Activated CD8-positive, alpha-beta T cell treated with anti-CD3 and anti-CD28 coated beads, Interleukin-2, amount 10 ng/mL, durations not matched to agents 7 days and 5 days (primary cell): ENCODE measurements at regions not wholly inside any gene's neighbourhood (a gene's known extent, or its start where the extent isn't known, plus 50 kb on each side); places are given as distances from the start of the nearest gene placed in this dataset.

Experiments used
- ATAC-seq: fragments of 150-1000 bp; cut with Tn5 transposase; one replicate; pipeline ENCODE4 v1.10.0; 2021; ENCODE audit warnings: moderate library complexity
- CTCF ChIA-PET: fragments of 350-600 bp; sonication (Branson Sonifier 250); formaldehyde crosslinking; loops from one replicate; lab custom pipeline; 2021; ENCODE audit warnings: antibody characterized with exemption; lab: Charles Lee
- POLR2A ChIA-PET: fragments of 350-600 bp; sonication (Branson Sonifier 250); formaldehyde crosslinking; loops from one replicate; lab custom pipeline; 2021; ENCODE audit warnings: antibody characterized with exemption; lab: Charles Lee
- DNase-seq: peaks from one replicate; pipeline ENCODE4 v3.0.0-alpha.2; 2020
- H3K27ac Mint-ChIP-seq: one replicate; pipeline ENCODE4 v1.8.0; 2021; ENCODE audit warnings: mild to moderate bottlenecking, mixed read lengths
- H3K27me3 Mint-ChIP-seq: one replicate; pipeline ENCODE4 v1.8.0; 2021; ENCODE audit warnings: low read depth, mixed read lengths
- H3K36me3 Mint-ChIP-seq: one replicate; pipeline ENCODE4 v1.8.0; 2021; ENCODE audit warnings: low read depth, mixed read lengths
- H3K4me1 Mint-ChIP-seq: one replicate; pipeline ENCODE4 v1.8.0; 2021; ENCODE audit warnings: low read depth, mixed read lengths
- H3K4me3 Mint-ChIP-seq: one replicate; pipeline ENCODE4 v1.8.0; 2021; ENCODE audit warnings: mild to moderate bottlenecking, mixed read lengths
- H3K9me3 Mint-ChIP-seq: one replicate; pipeline ENCODE4 v1.8.0; 2022; ENCODE audit warnings: mixed read lengths; ENCODE audit not compliant: insufficient read depth

DNA sequence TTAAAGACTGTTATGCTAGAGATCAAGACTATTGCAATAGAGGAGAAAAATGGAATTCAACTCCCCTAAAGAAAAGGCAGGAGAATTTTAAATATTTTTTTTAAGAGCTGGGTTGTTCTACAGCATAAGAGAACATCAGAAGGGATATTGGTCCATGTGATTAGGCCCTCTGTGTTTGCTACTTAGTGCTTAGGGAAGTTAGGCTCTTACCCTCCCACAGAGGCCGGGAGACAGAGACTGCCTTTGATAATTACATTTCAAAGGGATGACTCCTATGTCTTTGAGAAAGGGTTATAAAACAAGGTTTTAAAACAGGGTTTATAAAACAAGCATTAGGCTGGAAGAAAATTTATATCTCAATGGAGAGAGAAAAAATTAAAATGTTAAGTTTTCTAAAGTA is 1248.1 kb upstream of the PCDH20 start:
- Mint-ChIP-seq H3K27ac (no peak overlapping the region), H3K9me3 (peaks cover 8% of the 10 kb centered on the region), H3K27me3 (no peaks in the 10 kb centered on the region), H3K36me3 (no peaks in the 10 kb centered on the region), H3K4me3 (no peak overlapping the region), H3K4me1 (no peaks in the 10 kb centered on the region)
- ATAC-seq (no peak), DNase-seq (no peak)
- ChIA-PET POLR2A (no interaction called here), CTCF (no interaction called here)

DNA sequence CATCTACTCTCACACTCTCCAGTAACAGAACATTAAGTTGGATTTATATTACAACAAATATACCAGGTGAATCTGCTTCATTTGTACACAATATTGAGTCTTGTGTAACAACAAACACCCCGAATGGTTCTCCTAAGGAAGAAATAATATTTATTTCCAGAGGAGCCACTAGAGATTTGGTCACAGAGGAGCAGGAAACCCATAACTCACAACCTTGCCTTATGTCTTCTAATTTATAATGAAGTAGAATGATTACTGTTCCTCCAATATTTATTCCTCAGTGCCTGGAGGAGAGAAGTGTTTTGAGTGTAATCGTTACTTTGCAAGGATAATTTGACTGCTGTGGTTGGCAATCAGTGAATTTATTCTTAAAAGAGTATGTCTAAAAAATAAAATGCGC is 1243.7 kb upstream of the PCDH20 start:
- H3K27me3 Mint-ChIP-seq, result no peaks in the 10 kb centered on the region
- ChIA-PET CTCF (no interaction called here), POLR2A (no interaction called here)
- ATAC-seq (no peak), DNase-seq (no peak)
- no peak overlapping the region for H3K4me3 Mint-ChIP-seq
- no peaks in the 10 kb centered on the region for H3K4me1 Mint-ChIP-seq
- no peaks in the 10 kb centered on the region for H3K36me3 Mint-ChIP-seq
- no peak overlapping the region for H3K27ac Mint-ChIP-seq
- H3K9me3 Mint-ChIP-seq, result peaks cover 16% of the 10 kb centered on the region

DNA sequence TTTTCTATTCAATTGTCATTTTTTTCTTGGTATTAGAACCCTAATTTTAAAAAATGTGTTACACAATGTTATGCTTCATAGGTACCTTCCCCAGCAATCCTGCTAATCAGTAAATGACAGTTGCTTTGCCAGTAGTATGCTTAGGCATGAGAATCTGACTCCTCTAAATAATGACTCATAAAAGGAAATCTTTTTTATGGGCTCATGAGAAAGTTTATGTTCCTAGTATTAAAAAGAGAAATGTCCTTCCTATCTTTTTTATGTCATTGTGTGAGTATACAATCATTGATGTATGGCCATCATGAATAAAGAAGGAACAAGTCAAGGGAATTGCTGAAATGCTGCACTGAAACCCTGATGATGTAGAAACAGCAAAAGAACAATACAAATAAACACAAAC is 1237.7 kb upstream of the PCDH20 start:
- no peaks in the 10 kb centered on the region for H3K27me3 Mint-ChIP-seq
- ATAC-seq (no peak), DNase-seq (no peak)
- H3K9me3 Mint-ChIP-seq, result peaks cover 8% of the 10 kb centered on the region
- CTCF ChIA-PET, result no interaction called here
- no peak overlapping the region for H3K27ac Mint-ChIP-seq
- no peak overlapping the region for H3K4me3 Mint-ChIP-seq
- H3K36me3 Mint-ChIP-seq, result no peaks in the 10 kb centered on the region
- no peaks in the 10 kb centered on the region for H3K4me1 Mint-ChIP-seq
- POLR2A ChIA-PET, result no interaction called here

DNA sequence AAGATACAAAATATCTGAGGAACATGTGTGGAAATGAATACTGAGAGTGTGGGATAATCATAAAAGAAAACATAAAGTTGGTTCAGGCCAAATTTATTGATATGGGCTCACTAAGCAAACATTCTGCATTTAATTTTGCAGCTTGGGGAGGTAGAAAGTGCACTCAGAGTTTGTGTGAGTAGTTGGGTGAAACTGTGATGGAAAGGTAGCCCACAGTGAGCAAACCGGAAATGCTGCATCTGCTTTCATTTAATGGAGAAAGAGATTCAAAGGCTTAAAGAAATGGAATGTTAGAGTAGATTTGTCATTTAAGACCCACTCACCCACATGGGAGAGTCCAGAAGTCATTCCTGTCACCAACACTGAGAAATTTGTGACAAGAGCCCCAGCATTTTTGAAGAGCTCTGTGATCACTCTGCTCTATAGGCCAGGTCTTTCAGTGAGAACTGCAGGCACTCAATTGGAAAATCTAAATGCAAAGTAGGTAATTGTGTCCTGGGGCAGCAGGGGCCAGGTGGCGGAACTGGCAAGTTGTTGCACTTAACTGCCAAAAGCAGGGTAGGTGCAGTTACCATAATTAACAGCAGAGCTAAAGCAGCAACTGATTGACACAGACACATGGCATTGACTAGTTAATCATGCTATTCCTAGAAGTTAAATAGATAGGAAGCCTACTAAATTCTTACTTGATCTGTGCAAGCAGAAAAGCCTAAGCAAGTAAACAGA is 1228.3 kb upstream of the PCDH20 start:
- Mint-ChIP-seq H3K4me3 (no peak overlapping the region), H3K9me3 (peaks cover 19% of the 10 kb centered on the region), H3K36me3 (no peaks in the 10 kb centered on the region), H3K27me3 (no peaks in the 10 kb centered on the region), H3K4me1 (no peaks in the 10 kb centered on the region), H3K27ac (no peak overlapping the region)
- ChIA-PET CTCF (no interaction called here), POLR2A (no interaction called here)
- ATAC-seq (no peak), DNase-seq (no peak)

DNA sequence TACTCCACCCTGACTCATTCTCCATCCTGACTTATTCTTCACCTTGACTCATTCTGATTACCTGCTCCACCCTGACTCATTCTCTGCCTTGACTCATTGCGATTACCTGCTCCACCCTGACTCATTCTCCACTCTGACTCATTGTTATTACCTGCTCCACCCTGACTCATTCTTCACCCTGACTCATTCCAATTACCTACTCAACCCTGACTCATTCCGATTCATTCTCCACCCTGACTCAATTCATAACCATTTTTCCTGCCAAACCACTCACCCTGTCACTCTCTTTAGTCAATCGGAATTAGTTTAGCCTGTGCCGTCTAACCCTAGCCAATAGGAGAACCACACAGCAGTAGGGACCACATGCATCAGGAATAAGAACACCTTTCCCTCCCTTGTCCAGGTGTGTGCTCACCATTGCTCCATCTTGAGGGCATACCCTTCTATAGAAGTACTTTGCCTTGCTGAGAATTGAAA is 1227.4 kb upstream of the PCDH20 start:
- ChIA-PET CTCF (no interaction called here), POLR2A (no interaction called here)
- peaks cover 19% of the 10 kb centered on the region for H3K9me3 Mint-ChIP-seq
- no peaks in the 10 kb centered on the region for H3K36me3 Mint-ChIP-seq
- ATAC-seq, result no peak
- H3K4me1 Mint-ChIP-seq, result no peaks in the 10 kb centered on the region
- no peaks in the 10 kb centered on the region for H3K27me3 Mint-ChIP-seq
- no peak overlapping the region for H3K4me3 Mint-ChIP-seq
- H3K27ac Mint-ChIP-seq, result no peak overlapping the region
- DNase-seq, result no peak

DNA sequence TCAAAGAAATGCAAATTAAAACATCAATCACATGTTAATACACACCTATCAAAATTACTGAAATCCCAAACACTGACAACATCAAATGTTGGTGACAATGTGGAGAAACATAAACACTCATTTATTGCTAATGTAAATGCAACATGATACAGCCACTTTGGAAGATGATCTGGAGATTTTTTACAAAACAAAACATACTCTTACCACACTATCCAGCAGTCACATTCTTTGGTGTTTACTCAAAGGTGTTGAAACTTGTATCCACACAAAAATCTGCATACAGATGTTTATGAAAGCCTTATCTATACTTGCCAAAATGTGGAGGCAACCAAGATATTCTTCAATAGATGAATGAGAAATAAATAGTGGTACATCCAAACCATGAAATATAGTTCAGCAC is 1219.5 kb upstream of the PCDH20 start:
- no peak overlapping the region for H3K4me3 Mint-ChIP-seq
- no peaks in the 10 kb centered on the region for H3K27me3 Mint-ChIP-seq
- CTCF ChIA-PET, result no interaction called here
- DNase-seq (no peak), ATAC-seq (no peak)
- peaks cover 3% of the 10 kb centered on the region for H3K9me3 Mint-ChIP-seq
- no peak overlapping the region for H3K27ac Mint-ChIP-seq
- H3K4me1 Mint-ChIP-seq, result no peaks in the 10 kb centered on the region
- no peaks in the 10 kb centered on the region for H3K36me3 Mint-ChIP-seq
- POLR2A ChIA-PET, result no interaction called here

DNA sequence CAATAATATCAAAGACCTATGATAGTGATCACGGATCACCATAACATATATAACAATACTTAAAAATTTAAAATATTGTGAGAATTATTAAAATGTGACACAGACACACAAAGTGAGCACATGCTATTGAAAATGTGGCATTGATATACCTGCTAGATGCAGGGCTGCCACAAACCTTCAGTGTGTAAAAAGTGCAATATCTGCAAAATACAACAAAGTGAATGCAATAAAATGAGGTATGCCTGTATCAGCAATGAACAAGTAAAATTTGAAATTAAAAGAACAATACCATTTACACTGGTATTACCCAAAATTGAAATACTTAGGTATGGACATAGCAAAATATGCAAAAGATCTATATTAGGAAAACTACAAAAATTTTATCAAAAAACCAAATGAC is 1217.8 kb upstream of the PCDH20 start:
- POLR2A ChIA-PET, result no interaction called here
- no peaks in the 10 kb centered on the region for H3K36me3 Mint-ChIP-seq
- H3K9me3 Mint-ChIP-seq, result peaks cover 7% of the 10 kb centered on the region
- CTCF ChIA-PET, result no interaction called here
- ATAC-seq, result no peak
- no peak for DNase-seq
- H3K27ac Mint-ChIP-seq, result no peak overlapping the region
- H3K4me3 Mint-ChIP-seq, result no peak overlapping the region
- H3K4me1 Mint-ChIP-seq, result no peaks in the 10 kb centered on the region
- H3K27me3 Mint-ChIP-seq, result no peaks in the 10 kb centered on the region

DNA sequence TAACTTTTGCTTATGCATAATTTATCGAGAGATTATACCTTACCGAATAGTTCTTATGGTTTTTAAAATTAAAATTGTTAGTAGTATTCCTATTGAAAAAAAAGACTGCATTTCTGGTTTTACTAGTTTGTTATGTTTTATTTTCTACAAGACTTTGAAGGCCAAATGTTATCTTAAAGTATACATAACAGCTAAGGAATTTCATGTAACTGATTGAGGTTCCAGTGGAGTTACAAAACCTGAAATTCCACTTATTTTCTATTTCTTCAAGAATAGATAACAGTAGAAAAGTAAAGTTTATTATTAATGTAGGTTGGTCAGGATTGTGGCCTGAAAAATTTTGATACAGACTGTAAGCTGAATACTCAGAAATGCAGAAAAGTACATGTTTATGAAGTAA is 1216.0 kb upstream of the PCDH20 start:
- DNase-seq (no peak), ATAC-seq (no peak)
- Mint-ChIP-seq H3K4me1 (no peaks in the 10 kb centered on the region), H3K9me3 (peaks cover 7% of the 10 kb centered on the region), H3K4me3 (no peak overlapping the region), H3K27me3 (no peaks in the 10 kb centered on the region), H3K27ac (no peak overlapping the region), H3K36me3 (no peaks in the 10 kb centered on the region)
- ChIA-PET POLR2A (no interaction called here), CTCF (no interaction called here)

DNA sequence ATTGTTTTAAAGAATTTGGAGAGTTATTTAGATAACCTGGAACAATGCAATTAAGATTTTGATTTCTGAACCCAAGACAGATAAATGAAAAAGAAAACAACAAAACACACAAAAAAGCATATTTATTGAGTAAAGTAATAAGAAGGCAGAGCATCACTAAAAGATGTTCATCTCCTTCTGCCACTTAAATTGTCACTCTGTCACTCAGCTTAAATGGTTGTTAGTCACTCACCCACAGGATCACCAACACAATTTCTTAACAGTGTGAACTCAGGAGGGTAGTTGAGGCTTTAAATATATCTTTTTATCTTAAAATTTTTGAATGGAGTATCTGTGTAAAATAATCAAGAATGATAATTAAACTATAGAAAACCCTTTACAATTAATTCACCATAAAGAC is 1215.5 kb upstream of the PCDH20 start:
- Mint-ChIP-seq H3K4me3 (no peak overlapping the region), H3K27ac (no peak overlapping the region), H3K36me3 (no peaks in the 10 kb centered on the region), H3K9me3 (peaks cover 7% of the 10 kb centered on the region), H3K4me1 (no peaks in the 10 kb centered on the region), H3K27me3 (no peaks in the 10 kb centered on the region)
- CTCF ChIA-PET, result no interaction called here
- ATAC-seq (no peak), DNase-seq (no peak)
- POLR2A ChIA-PET, result no interaction called here

DNA sequence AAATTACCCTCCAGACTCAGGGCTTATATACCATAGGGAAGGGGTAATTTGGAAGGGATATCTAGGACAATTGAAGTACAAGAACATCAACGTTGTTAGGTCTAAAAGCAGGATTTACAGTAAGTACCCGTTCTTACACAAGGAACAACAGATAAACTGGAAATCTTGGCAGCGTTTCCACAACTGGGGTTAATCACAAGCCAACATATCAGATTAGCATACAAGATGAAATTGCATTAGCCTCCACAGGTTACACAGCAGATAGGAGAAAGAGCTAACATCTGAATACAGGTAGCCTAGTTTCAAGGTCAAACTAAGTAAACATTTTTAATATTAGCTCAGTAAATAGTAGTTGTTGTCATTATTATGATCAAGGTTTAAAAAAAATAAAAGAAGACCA is 1214.0 kb upstream of the PCDH20 start:
- ChIA-PET CTCF (no interaction called here), POLR2A (no interaction called here)
- Mint-ChIP-seq H3K36me3 (no peaks in the 10 kb centered on the region), H3K4me3 (no peak overlapping the region), H3K27ac (no peak overlapping the region), H3K4me1 (no peaks in the 10 kb centered on the region), H3K27me3 (no peaks in the 10 kb centered on the region), H3K9me3 (peaks cover 4% of the 10 kb centered on the region)
- no peak for DNase-seq
- no peak for ATAC-seq

DNA sequence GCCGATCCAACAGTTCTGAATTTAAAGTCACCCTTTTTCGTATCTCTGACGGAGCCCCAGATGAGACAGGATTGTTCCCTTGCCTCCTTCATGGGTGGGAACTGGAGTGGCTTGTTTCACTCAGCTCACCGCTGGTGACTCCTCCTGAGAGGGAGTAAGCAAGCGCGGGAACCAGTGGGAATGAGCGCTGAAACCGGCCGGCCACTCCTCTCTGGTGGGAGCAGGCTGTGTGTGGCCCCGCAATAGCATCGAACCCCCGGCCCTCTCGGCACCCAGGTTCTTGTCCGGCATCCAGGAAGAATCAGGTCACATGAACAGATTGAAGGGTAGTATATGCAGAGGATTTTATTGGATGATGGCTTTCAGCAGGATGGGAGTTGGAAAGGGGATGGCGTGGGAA is 1211.6 kb upstream of the PCDH20 start:
- H3K27ac Mint-ChIP-seq, result no peak overlapping the region
- ChIA-PET CTCF (no interaction called here), POLR2A (no interaction called here)
- no peaks in the 10 kb centered on the region for H3K4me1 Mint-ChIP-seq
- H3K9me3 Mint-ChIP-seq, result peaks cover 4% of the 10 kb centered on the region
- H3K27me3 Mint-ChIP-seq, result no peaks in the 10 kb centered on the region
- H3K36me3 Mint-ChIP-seq, result no peaks in the 10 kb centered on the region
- H3K4me3 Mint-ChIP-seq, result no peak overlapping the region
- DNase-seq, result no peak
- no peak for ATAC-seq

DNA sequence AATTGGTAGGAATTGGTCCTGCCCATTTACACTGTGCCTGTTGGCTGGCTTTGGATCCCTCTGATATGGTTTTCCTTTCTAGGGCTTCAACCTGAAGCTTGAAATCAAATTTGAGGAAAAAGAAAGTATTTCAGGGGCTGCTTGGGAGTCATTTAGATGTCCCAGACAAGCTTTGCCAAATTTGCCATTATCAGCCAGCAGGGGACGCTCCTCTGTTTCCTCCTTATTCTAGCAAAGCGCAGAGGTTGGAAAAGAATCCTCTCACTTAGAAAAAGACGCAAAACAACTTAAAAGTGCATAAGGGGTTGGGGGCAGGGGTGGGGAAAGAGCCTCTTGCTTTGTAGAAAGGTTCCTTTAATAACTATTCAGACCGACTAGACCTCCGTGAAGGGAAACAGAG is 1211.1 kb upstream of the PCDH20 start:
- H3K27me3 Mint-ChIP-seq, result no peaks in the 10 kb centered on the region
- no peaks in the 10 kb centered on the region for H3K36me3 Mint-ChIP-seq
- CTCF ChIA-PET, result interaction anchor here (0.6 kb wide), 1 partner anchor 621 kb away, joined by 3 read pairs; no protein-coding TSS in a partner anchor
- H3K27ac Mint-ChIP-seq, result no peak overlapping the region
- POLR2A ChIA-PET, result no interaction called here
- no peaks in the 10 kb centered on the region for H3K4me1 Mint-ChIP-seq
- H3K9me3 Mint-ChIP-seq, result peaks cover 4% of the 10 kb centered on the region
- DNase-seq (no peak), ATAC-seq (no peak)
- H3K4me3 Mint-ChIP-seq, result no peak overlapping the region
